ENCODE measurements at regions not wholly inside any gene's neighbourhood (a gene's known extent, or its start where the extent isn't known, plus 50 kb on each side); places are given as distances from the start of the nearest gene placed in this dataset.

- Histone ChIP-seq H3K9ac (replicated peaks in 1 of 4; ENCODE audit: extremely low read depth in 1 of 4, low read depth in 3 of 4, low read length in 3 of 4) (no peak overlapping the region), H3K14ac (ENCODE audit: insufficient read length) (no peak overlapping the region), H3K79me1 (ENCODE audit: low read depth, low read length) (no peaks in the 10 kb centered on the region), H3K4ac (replicated peaks; ENCODE audit: insufficient read length, low read depth, low read length) (no peak overlapping the region), H4K20me1 (replicated peaks in 1 of 2; ENCODE audit: control insufficient read depth in 1 of 2, insufficient read depth in 2 of 2, low read length in 2 of 2) (no peaks in the 10 kb centered on the region), H2BK12ac (ENCODE audit: low read depth, low read length) (no peak overlapping the region), H3K4me1 (replicated peaks in 1 of 4; ENCODE audit: control insufficient read depth in 3 of 4, insufficient read depth in 4 of 4, low read length in 3 of 4) (no peaks in the 10 kb centered on the region; a peak in 1 of 7 replicates), H3K79me2 (ENCODE audit: control insufficient read depth in 1 of 2, insufficient read depth in 2 of 2, low read length in 2 of 2) (no peaks in the 10 kb centered on the region), H3K23me2 (ENCODE audit: low read depth, low read length) (no peaks in the 10 kb centered on the region), H2BK15ac (ENCODE audit: low read length) (no peak overlapping the region), H4K8ac (ENCODE audit: extremely low read depth, insufficient read depth, low read length) (no peak overlapping the region), H2AFZ (ENCODE audit: low read length) (no peak overlapping the region), H3K27ac (ENCODE audit: low read depth, low read length) (no peak overlapping the region), H3K9me3 (ENCODE audit: insufficient read depth in 2 of 2, low read depth in 1 of 2, low read length in 1 of 2) (no peaks in the 10 kb centered on the region), H3K56ac (replicated peaks; ENCODE audit: insufficient read length, low read depth, low read length) (no peak overlapping the region), H4K5ac (ENCODE audit: insufficient read length, low read depth, low read length) (no peak overlapping the region), H3K4me3 (ENCODE audit: extremely low read depth in 1 of 4, insufficient read depth in 2 of 4, low read depth in 3 of 4, low read length in 4 of 4) (no peak overlapping the region), H4K91ac (replicated peaks; ENCODE audit: insufficient read length, low read length) (no peak overlapping the region), H2AK5ac (ENCODE audit: low read depth, low read length) (no peak overlapping the region), H3K23ac (ENCODE audit: insufficient read length) (no peak overlapping the region), H3K36me3 (ENCODE audit: control insufficient read depth in 2 of 4, insufficient read depth in 4 of 4, low read length in 3 of 4) (no peaks in the 10 kb centered on the region), H2BK20ac (ENCODE audit: low read length) (no peak overlapping the region), H3K18ac (ENCODE audit: extremely low read depth, low read length) (no peak overlapping the region), H3K4me2 (ENCODE audit: insufficient read depth in 1 of 2, low read depth in 2 of 2, low read length in 2 of 2) (no peak overlapping the region; a peak in 1 of 4 replicates), H2BK120ac (replicated peaks; ENCODE audit: low read depth, low read length) (no peak overlapping the region), H3K27me3 (replicated peaks in 1 of 4; ENCODE audit: control insufficient read depth in 3 of 4, extremely low read depth in 1 of 4, insufficient read depth in 3 of 4, low read length in 3 of 4) (no peaks in the 10 kb centered on the region; a peak in 2 of 7 replicates), H2BK5ac (ENCODE audit: low read depth, low read length) (no peak overlapping the region)
- FAIRE-seq (no peak), DNase-seq (ENCODE audit: low read depth in 1 of 2, low spot score in 2 of 2) (no peak)
- 58% methylated on average over 10 of the region's 10 CpGs; no CpG with 5 or more reads in 1 of the 2 experiments for WGBS, 2 experiments (ENCODE audit: extremely low coverage in 1 of 2, insufficient coverage in 1 of 2, insufficient read length in 1 of 2, insufficient replicate concordance in 2 of 2, low coverage in 1 of 2, low lambda C conversion rate in 2 of 2, missing lambda C conversion rate in 1 of 2)
- ChIA-PET CTCF (ENCODE audit: partially characterized antibody) (interaction anchor here (0.6 to 1.4 kb wide), 4 partner anchors 34 to 316 kb away, joined by 3 read pairs; no protein-coding TSS in a partner anchor), POLR2A (ENCODE audit: partially characterized antibody) (interaction anchor here (0.7 to 1.2 kb wide), 2 partner anchors 9 to 10 kb away, joined by 3 read pairs; no protein-coding TSS in a partner anchor)
- TF ChIP-seq ATF2 (IDR thresholded peaks at IDR 0.05; ENCODE audit: low read length) (no peak), ASH2L (IDR thresholded peaks at IDR 0.05; ENCODE audit: low read length) (no peak), SRF (IDR thresholded peaks at IDR 0.05; ENCODE audit: low read depth, low read length) (no peak), YY1 (IDR thresholded peaks at IDR 0.05; ENCODE audit: low read depth, low read length) (no peak), CBX8 (IDR thresholded peaks at IDR 0.05; ENCODE audit: borderline replicate concordance, low read depth, low read length) (no peak), SP1 (IDR thresholded peaks at IDR 0.05; ENCODE audit: low read depth, low read length) (no peak), BCL11A (IDR thresholded peaks at IDR 0.05; ENCODE audit: low read depth in 2 of 2, low read length in 2 of 2) (no peak), SIN3A (conservative IDR thresholded peaks at IDR 0.05 in 1 of 2, IDR thresholded peaks at IDR 0.05 in 1 of 2; ENCODE audit: low read depth in 1 of 2, low read length in 2 of 2) (no peak), TAF1 (IDR thresholded peaks at IDR 0.05; ENCODE audit: low read depth, low read length) (no peak), ATF3 (IDR thresholded peaks at IDR 0.05; ENCODE audit: insufficient read depth, low read depth, low read length) (no peak), JUN (IDR thresholded peaks at IDR 0.05; ENCODE audit: low read depth, low read length) (no peak), RFX5 (IDR thresholded peaks at IDR 0.05; ENCODE audit: borderline replicate concordance, low read depth, low read length) (no peak), EZH2 (IDR thresholded peaks at IDR 0.05; ENCODE audit: low read depth, low read length, severe bottlenecking) (no peak)
These were observed 143.4 kb upstream of the MVB12B start for GRCh38 chr9:126183266-126183665.
